GM10266 (cell line): ENCODE measurements at regions not wholly inside any gene's neighbourhood (a gene's known extent, or its start where the extent isn't known, plus 50 kb on each side); places are given as distances from the start of the nearest gene placed in this dataset.

Source experiments
- DNase-seq: peaks from one replicate; pipeline ENCODE4 v3.0.0; 2012; ENCODE audit errors: extremely low spot score
- TF ChIP-seq, protein P1 (sequence below): IDR thresholded peaks from 2 replicates; pipeline ENCODE4 v1.5.1; 2012; ENCODE audit warnings: mild to moderate bottlenecking, low read depth; ENCODE audit not compliant: control insufficient read depth, insufficient read depth; ENCODE audit errors: missing control alignments

GRCh38 chr12:127774828-127775227 is 492.1 kb upstream of the TMEM132C start:
- TF ChIP-seq, protein P1, sequence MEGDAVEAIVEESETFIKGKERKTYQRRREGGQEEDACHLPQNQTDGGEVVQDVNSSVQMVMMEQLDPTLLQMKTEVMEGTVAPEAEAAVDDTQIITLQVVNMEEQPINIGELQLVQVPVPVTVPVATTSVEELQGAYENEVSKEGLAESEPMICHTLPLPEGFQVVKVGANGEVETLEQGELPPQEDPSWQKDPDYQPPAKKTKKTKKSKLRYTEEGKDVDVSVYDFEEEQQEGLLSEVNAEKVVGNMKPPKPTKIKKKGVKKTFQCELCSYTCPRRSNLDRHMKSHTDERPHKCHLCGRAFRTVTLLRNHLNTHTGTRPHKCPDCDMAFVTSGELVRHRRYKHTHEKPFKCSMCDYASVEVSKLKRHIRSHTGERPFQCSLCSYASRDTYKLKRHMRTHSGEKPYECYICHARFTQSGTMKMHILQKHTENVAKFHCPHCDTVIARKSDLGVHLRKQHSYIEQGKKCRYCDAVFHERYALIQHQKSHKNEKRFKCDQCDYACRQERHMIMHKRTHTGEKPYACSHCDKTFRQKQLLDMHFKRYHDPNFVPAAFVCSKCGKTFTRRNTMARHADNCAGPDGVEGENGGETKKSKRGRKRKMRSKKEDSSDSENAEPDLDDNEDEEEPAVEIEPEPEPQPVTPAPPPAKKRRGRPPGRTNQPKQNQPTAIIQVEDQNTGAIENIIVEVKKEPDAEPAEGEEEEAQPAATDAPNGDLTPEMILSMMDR = no peak
- DNase-seq = no peak

GRCh38 chr12:127779301-127780045 is 487.5 kb upstream of the TMEM132C start:
- TF ChIP-seq, protein P1 = no peak
- no peak for DNase-seq

DNA sequence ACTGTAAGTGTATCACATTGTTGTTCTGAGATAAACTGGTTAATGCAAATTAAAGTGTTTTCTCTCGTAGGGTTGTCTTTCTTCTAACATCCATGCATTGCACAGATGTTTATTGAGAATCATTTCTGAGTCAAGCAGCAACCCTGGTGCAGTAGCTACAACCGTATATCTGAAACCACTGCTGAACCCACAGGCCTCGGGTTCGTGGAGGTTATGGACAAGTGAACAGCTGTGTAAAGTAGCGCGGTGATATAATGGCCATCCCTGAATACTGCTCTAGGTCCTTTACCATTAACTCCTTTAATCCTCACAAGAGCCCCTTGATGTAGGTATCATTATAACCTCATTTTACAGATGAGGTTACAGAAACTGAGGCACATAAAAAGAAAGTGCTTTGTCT is 486.1 kb upstream of the TMEM132C start:
- TF ChIP-seq, protein P1 = no peak
- no peak for DNase-seq

GRCh38 chr12:127781336-127781735 is 485.6 kb upstream of the TMEM132C start:
- DNase-seq = no peak
- TF ChIP-seq, protein P1 = no peak

DNA sequence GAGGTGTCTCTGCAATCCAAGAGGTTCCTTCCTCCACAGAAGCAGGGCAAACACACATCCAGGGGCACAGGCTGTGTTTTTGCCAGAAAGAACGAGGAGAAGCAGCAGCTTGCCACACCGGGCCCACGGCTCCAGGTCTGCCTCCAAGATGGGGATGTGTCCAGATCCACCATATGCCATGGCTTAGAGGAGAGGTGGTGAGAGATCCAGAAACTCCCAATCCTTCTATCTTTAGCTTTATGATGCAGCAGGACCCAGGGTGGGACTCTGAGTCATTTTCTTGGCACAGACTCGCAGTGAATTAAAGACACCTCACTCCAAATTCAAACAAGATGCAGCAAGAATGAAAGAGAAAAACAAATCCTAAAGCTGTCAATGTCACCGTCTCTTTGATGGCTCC is 481.4 kb upstream of the TMEM132C start:
- DNase-seq = no peak
- TF ChIP-seq, protein P1 = no peak

- TF ChIP-seq, protein P1 = no peak
- no peak for DNase-seq
Observed at GRCh38 chr12:127785986-127786590, 480.9 kb upstream of the TMEM132C start.

- TF ChIP-seq, protein P1 = no peak
- no peak for DNase-seq
Observed at GRCh38 chr12:127787544-127787943, 479.4 kb upstream of the TMEM132C start.
